Stimulated activated CD4-positive, alpha-beta T cell treated with anti-CD3 and anti-CD28 coated beads, TNF-alpha, amount 100 ng/mL, for 4 hours (primary cell): ENCODE measurements at regions not wholly inside any gene's neighbourhood (a gene's known extent, or its start where the extent isn't known, plus 50 kb on each side); places are given as distances from the start of the nearest gene placed in this dataset.
"Not testable (repeated sequence)": the region's sequence is repeated elsewhere in the genome, so short reads cannot be mapped to it uniquely, and the experiment has no call there.

Source experiments
- DNase-seq, 3 experiments: peaks; one replicate each; pipeline ENCODE4 v3.0.0-alpha.2; 2020; ENCODE audit warnings: low read depth in 3 of 3

GRCh38 chr14:53672526-53672925 lies 284.1 kb downstream of the BMP4 start:
- DNase-seq: no peak

GRCh38 chr14:53670701-53671100 lies 285.9 kb downstream of the BMP4 start:
- no peak for DNase-seq

DNA sequence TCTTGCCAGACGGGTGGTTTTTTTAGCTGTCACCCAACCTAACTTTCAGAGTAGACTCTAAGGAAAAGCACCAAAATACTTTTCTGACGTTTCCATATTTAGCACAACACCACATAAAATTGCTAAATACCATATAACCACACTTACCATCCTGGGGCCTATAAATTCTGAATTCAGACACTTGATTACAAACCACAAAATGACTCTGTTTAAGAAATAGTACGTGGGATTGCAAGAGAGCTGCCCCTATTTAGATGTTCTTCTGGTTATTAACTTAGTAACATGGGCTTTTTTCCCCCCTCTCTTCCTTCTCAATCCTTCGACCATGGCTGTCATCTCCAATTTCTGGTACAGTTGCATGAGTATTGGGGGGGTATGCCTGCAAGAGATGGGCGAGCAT lies 287.7 kb downstream of the BMP4 start:
- no peak for DNase-seq

DNA sequence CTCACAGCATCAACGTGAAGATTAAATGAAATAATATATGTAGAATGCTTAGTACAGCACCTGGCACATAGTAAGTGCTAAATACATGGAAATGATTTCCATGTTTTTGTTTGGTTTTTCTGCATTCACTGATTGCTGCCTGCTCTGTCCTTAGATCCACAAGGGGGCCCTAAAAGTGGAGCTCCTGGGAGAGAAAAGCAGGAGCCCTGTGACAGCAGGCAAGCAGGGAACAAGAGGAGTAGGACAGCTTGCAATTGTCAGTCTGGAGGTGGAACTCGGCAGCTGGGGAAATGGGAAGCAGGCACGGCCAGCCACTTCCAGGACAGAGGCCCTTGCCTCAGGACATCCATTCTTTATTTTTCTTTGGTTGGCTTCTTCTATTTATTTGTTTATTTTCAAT lies 292.9 kb downstream of the BMP4 start:
- DNase-seq: no peak

GRCh38 chr14:53655080-53655785 lies 301.4 kb downstream of the BMP4 start:
- no peak for DNase-seq

DNA sequence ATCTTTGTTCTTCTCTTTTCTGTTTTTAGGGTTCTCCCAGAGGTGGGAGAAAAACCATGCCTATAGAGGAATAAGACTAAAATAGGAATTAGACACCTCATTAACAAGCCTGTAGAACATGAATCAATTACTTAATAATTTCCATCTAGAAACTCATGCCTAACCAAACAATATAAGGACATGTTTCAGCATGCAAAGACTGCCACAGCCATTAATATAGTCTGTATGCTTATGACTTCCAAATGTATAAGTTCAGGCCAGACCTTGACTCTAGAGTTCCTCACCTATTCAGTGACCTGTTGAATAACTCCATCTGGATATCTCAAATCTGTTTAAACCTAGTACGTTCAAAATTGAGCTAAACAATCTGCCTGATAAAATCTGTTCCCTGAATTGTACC lies 304.6 kb downstream of the BMP4 start:
- DNase-seq: no peak

- no peak for DNase-seq
Observed at GRCh38 chr14:53651096-53651740, 305.4 kb downstream of the BMP4 start.

DNA sequence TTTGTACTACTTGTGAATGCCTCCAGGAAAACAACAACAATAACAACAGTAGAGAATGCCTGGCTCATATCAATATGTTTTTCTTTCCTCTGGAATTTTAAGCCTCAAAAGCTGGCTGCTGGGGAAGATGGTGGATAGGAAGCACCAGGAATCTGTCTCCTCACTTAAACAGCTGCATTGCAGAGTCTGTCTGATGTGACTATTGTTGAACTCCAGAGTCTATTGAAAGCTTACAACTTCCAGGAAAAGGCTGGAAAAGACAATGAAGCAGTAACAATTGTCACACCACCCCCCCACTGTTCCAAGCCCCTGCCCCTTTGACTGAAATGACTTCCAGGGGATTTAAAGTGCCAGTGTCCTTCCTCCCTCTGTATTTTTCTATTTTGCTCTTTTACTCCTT lies 309.7 kb downstream of the BMP4 start:
- DNase-seq: no peak

DNA sequence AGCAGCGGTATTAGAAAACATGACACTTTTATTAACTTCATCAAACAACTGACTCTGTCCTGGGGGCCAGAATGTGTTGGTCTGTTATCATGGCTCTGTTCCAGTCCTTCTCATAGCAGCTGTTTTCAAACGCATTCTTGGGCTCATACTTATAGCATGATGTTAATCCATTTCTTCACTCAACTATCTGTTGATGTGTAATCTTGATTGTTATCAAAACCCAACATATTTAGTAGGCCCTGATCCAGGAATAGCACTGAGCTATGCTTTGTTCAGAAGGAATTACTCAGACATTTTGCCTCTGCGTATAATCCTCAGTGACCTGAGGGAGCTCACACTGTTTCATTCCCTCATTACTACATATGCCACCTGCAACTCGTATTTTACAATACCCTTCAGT lies 315.9 kb downstream of the BMP4 start:
- no peak for DNase-seq

DNA sequence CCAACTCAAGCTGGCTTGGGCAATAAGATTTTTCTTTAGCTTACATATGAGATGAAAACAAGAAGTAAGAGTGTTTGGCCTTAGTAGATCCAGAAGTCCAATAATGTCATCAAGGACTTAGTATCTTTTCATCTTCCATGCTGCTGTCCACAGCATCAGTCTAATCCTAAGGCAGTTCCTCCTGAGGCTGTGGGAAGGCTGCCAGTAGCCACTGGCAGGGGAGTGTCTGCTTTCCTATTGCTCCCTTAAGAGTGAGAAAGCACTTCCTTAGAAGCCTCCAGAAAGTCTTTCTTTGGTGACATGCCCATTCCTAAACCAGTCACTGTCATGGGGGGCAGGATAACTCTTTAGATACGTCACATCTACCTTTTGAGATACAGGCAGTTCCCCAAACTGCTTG lies 317.7 kb downstream of the BMP4 start:
- DNase-seq: no peak

DNA sequence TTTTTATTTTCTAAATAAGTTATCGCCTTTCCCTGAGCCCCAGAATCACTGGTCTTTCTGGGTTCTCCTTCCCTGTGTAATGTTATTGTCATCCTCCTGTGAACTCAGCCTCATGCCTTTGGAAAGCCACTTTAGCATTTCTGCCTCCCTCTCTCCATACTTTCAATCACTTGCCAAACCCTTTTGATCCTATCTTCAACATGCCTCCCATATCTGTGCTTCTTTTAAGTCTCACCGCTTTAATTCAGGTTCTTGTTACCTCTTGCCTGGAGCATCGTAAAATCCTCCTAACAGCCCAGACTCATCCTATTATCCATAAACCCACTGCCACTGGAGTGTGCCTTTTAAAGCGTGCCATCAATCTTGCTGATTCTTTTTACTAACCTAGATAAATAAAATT lies 321.8 kb downstream of the BMP4 start:
- no peak for DNase-seq

GRCh38 chr14:53630336-53630735 lies 326.3 kb downstream of the BMP4 start:
- no peak for DNase-seq

DNA sequence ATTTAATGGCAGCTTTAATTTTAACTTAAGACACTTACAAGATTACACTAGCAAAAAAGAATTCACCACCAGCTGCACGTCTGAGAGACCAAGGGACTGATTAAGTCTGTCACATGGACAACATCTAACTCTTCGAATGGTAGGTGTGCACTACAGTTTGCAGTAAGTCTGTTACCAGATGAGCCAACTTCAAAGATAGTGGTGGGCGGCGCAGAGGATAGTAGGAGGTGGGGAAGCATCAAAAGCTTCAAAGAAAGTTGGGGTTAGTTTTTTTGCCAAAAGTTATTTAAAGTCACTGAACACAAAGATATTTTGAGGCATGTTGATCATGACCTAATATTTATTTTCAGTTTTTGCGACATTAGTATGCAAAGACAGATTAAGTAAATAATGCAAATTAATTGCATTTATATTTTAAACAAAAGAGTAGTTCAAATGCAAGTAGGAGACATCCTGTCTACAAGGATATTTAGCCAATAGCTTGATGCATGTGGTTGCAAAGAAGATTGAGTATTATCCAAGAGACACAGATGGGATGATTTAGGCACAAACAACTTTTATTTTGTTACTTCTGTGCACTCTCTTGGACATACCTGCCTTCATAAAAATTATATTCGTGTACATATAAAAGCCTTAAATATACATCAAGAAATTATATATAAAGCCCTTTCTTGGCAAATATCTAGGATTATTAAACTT lies 327.7 kb downstream of the BMP4 start:
- no peak for DNase-seq

DNA sequence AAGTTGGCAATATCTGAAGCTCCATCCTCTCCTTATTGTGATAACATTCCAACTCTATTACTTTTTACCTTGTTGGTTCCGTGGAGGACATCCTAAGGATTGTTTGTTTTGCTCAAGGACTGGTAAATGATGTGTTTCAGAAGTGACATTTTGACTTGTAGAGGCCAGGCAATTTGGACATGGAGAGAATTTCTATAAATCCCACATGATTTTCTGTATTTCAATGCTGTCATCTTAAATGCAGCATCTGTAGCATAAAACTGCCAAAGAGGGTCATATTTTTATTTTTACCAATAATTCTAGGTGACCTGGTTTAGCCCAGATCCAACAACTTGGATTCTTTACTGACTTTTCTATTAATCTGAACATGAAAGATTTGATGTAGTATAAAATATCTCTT lies 328.4 kb downstream of the BMP4 start:
- DNase-seq: no peak

DNA sequence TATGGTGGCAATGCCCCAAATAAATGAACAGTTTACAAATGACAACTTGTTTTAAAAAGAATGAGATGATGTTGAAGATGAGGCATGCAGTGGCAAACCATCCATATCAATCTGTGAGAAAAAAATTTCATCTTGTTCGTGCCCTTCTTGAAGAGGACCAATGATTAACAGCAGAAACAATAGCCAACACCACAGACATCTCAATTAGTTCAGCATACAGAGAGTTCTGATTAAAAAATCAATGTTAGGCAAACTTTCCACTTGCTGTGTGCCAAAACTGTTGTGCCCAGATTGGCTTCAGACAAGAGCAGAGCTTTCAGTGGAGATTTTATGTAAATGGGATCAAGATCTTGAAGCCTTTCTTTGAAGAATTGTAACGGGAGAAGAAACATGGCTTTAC lies 329.9 kb downstream of the BMP4 start:
- DNase-seq: no peak

GRCh38 chr14:53622447-53622846 lies 334.2 kb downstream of the BMP4 start:
- DNase-seq: no peak

- DNase-seq: no peak
Observed at GRCh38 chr14:53621921-53622320, 334.7 kb downstream of the BMP4 start.

DNA sequence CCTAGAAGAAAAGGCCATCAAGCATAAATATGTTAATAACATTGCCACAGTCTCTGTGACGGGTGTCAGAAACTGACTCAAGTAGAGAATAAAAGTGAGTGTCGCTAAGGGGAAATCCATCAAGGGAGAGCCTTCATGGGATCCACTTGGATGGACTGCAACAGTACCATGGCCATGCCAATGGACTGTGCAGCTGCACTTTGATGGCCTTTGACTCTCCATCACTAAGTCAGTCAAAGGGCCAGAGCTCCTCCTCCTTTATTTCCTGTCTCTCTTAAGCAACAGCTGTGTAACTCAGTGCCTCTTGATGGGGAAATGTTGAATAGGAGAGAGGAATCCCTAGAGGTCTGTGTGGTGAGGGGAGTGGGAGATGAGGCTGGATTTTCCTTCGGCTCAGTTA lies 335.2 kb downstream of the BMP4 start:
- no peak for DNase-seq

DNA sequence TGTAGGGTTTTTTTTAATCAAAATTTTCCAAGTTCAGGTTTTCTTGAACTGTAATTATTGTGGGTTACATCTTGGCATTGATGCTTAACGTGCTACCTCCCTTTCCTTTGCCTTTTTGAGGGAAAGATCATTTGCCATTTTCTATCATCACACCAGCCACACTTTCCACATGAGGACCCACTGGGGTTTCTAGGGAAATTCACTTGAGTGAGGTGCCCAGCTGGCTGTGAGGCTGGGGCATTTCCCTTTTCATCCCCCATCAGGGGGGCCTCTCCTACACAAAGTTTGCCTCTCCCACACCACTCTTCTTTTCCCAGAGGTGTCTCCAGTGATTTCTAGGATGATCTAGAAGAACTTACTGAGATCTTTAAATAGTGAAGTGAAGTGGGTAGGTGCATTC lies 335.7 kb downstream of the BMP4 start:
- no peak for DNase-seq

DNA sequence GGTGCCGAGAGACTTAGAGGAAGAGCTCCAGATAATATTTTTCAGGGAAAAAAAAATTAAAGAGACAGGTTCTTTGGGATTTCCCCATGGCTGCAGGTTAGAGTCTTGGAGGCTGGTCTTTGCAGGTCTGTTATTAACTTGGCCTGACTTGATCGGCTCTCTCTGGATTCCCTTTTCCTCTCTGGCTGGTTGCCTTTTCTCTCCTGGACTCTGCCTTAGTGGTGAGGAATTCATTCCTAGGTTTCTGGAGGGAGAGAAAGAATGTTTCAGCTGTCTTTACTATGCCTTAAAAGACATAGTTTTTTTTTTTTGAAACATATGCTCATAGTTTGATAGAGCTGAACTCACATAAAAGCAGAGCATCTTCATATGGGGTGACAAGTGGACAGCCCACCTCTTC lies 336.3 kb downstream of the BMP4 start:
- DNase-seq: no peak

DNA sequence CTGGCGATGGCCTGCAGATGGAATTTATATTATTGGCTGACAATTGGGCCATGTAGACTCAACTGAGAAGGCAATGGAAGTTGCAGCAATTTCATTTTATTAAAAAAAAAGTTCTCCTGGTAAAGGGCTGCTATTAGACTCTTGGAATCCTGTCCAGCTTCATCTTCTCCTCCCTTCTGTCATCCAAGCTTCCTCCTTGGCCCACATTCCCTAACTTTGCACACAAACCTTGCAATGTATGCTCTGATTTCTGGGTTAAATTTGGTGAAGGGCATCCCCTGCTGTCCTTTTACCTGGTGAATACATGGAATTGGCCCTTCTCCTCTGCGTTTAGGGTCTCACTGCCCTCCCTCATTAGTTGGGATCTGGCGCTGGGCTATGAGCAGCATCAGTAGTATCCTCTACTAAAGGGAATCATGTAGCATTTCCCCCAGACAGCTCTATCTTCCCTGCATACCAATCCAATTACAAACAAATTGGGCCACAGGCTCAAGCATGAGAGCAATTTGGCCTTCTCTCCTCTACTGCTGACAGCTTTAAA lies 336.9 kb downstream of the BMP4 start:
- no peak for DNase-seq

- not testable (repeated sequence) for DNase-seq
Observed at GRCh38 chr14:53616536-53616935, 340.1 kb downstream of the BMP4 start.

DNA sequence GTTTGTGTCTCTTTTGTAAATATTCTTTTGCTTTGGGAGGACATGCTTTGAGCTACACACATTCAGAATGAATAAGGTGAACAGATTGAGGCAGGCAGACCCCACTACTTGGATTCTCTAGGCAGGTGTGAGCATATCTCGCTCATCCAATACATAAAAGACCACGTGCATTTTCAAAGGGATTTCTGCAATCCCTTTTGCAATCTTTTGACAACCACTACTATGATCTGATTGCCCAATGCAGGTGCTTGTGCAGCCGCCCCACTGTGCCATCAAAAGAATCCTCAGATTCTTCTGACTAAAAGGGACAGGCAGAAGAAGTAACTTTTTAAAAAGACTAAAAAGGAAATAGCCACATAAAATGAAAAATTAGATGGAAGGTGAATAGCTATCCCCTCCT lies 341.4 kb downstream of the BMP4 start:
- DNase-seq: no peak
